Activated naive CD8-positive, alpha-beta T cell treated with anti-CD3 and anti-CD28 coated beads, Interleukin-2, amount 10 ng/mL, durations not matched to agents 7 days and 5 days (primary cell): ENCODE measurements at regions not wholly inside any gene's neighbourhood (a gene's known extent, or its start where the extent isn't known, plus 50 kb on each side); places are given as distances from the start of the nearest gene placed in this dataset.

Source experiments
- ATAC-seq: fragments of 150-1000 bp; cut with Tn5 transposase; one replicate; pipeline ENCODE4 v1.10.0; 2021; ENCODE audit warnings: low read depth, moderate library complexity
- POLR2A ChIA-PET: fragments of 350-600 bp; sonication (Branson Sonifier 250); formaldehyde crosslinking; loops from one replicate; lab custom pipeline; 2021; ENCODE audit warnings: antibody characterized with exemption; lab: Charles Lee
- DNase-seq: peaks from one replicate; pipeline ENCODE4 v3.0.0; 2021
- H3K27ac Mint-ChIP-seq: one replicate; pipeline ENCODE4 v1.8.0; 2022; ENCODE audit warnings: mild to moderate bottlenecking, mixed read lengths
- H3K27me3 Mint-ChIP-seq: one replicate; pipeline ENCODE4 v1.8.0; 2022; ENCODE audit warnings: mild to moderate bottlenecking, moderate library complexity, mixed read lengths
- H3K36me3 Mint-ChIP-seq: one replicate; pipeline ENCODE4 v1.8.0; 2021; ENCODE audit warnings: mild to moderate bottlenecking, mixed read lengths
- H3K4me1 Mint-ChIP-seq: one replicate; pipeline ENCODE4 v1.8.0; 2021; ENCODE audit warnings: mixed read lengths
- H3K4me3 Mint-ChIP-seq: one replicate; pipeline ENCODE4 v1.8.0; 2022; ENCODE audit warnings: mild to moderate bottlenecking, moderate library complexity, mixed read lengths
- H3K9me3 Mint-ChIP-seq: one replicate; pipeline ENCODE4 v1.8.0; 2021; ENCODE audit warnings: mixed read lengths

DNA sequence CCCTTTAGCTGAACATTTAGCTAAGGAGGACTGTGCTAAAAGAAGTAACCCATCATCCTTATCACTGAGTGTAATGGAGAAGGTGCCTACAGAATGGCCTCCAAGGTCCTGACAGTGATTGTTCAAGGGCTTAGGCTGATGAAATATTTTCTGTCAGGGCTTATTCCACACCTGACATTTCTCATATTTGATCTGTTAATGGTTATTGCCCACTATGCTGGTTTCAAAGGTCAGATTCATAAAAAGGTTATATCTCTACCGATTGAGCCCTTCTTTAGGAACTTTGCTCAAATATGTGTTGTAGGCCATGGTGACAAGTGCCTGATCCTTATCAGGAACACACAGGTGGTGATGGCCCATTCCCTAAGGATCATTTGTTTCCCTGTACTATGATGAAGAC is 766.4 kb upstream of the ADGRL2 start:
- peaks cover 4% of the 10 kb centered on the region for H3K9me3 Mint-ChIP-seq
- no peaks in the 10 kb centered on the region for H3K36me3 Mint-ChIP-seq
- H3K27me3 Mint-ChIP-seq: no peaks in the 10 kb centered on the region
- POLR2A ChIA-PET: no interaction called here
- no peak overlapping the region for H3K27ac Mint-ChIP-seq
- no peaks in the 10 kb centered on the region for H3K4me1 Mint-ChIP-seq
- no peak overlapping the region for H3K4me3 Mint-ChIP-seq
- ATAC-seq (no peak), DNase-seq (no peak)

DNA sequence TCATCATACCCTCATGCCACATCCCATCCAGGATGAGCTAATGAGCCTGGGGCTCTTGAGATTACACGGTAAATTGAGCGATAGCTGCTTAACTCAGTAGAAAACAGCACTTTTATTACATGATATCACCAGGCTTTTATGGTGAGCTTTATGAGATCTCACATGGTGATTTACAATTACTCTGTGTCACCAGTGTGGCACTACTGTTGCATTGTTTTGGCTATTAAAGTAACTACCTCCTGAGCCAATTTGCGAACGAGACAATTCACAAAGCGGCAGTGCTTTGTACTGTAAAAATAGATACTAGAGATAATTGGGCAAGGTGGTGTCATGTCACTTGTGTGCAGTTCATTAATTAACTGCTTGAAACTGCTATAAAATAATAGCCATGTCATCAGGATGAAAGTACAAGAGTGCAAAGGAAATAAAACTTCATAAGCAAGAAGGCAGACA is 767.7 kb upstream of the ADGRL2 start:
- no peaks in the 10 kb centered on the region for H3K36me3 Mint-ChIP-seq
- H3K27me3 Mint-ChIP-seq: no peaks in the 10 kb centered on the region
- DNase-seq: no peak
- no peak for ATAC-seq
- peaks cover 4% of the 10 kb centered on the region for H3K9me3 Mint-ChIP-seq
- no peak overlapping the region for H3K27ac Mint-ChIP-seq
- no peaks in the 10 kb centered on the region for H3K4me1 Mint-ChIP-seq
- H3K4me3 Mint-ChIP-seq: no peak overlapping the region
- POLR2A ChIA-PET: no interaction called here

DNA sequence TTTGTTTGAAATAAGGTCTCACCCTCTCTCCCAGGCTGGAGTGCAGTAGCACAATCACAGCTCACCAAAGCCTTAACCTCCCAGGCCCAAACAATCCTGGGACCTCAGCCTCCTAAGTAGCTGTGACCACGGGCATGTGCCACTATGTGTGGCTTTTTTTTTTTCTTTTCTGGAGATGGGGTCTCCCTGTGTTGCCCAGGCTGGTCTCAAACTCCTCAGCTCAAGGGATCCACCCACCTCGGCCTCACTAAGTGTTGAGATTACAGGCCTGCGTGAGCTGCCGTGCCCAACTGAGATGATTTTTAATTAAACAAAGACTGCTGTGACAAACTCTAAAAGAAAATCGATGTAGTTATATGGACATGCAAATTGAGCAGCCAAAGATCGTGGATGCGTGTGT is 768.4 kb upstream of the ADGRL2 start:
- Mint-ChIP-seq H3K9me3 (peaks cover 3% of the 10 kb centered on the region), H3K36me3 (no peaks in the 10 kb centered on the region), H3K27me3 (no peaks in the 10 kb centered on the region), H3K4me3 (no peak overlapping the region), H3K27ac (no peak overlapping the region), H3K4me1 (no peaks in the 10 kb centered on the region)
- DNase-seq: no peak
- POLR2A ChIA-PET: no interaction called here
- no peak for ATAC-seq

DNA sequence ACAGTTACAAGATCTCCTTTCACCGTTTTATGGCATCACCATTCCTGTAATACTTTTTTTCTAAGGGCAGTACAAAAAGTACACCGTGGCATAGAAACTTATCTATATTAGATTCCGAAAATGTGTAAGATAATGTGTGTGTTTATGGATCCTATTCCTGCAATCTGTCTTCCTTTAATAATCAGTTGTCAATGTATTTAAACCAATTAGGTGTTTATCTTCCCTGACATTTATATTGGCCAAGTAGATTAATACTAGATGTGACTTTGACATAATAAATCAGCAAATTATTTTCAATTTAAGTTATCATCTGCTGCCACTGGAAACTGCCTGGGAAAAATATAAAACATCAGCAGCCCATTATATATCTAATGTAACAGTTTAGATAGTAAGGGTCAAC is 770.3 kb upstream of the ADGRL2 start:
- Mint-ChIP-seq H3K4me1 (no peaks in the 10 kb centered on the region), H3K27ac (no peak overlapping the region), H3K4me3 (no peak overlapping the region), H3K27me3 (no peaks in the 10 kb centered on the region), H3K36me3 (no peaks in the 10 kb centered on the region), H3K9me3 (no peaks in the 10 kb centered on the region)
- DNase-seq (no peak), ATAC-seq (no peak)
- POLR2A ChIA-PET: no interaction called here

DNA sequence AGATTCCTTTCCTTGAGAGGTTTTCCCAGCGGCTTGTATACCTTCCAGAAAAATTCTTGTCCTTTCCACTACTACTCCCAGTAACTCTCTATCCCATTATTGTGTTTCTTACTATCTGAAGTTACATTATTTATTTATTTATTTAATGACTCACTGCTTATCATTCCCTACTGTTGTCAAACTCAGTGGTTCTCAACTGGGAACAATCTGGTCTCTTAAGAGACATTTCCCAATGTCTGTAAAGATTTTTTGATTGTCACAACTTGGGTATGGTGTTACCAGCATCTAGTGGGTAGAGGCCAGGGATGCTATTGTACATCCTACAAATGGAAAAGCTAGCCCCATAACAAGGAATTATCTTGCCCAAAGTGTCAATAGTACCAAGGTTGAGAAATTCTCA is 771.5 kb upstream of the ADGRL2 start:
- Mint-ChIP-seq H3K36me3 (no peaks in the 10 kb centered on the region), H3K27me3 (no peaks in the 10 kb centered on the region), H3K4me1 (no peaks in the 10 kb centered on the region), H3K27ac (no peak overlapping the region), H3K4me3 (no peak overlapping the region), H3K9me3 (no peaks in the 10 kb centered on the region)
- DNase-seq (no peak), ATAC-seq (no peak)
- POLR2A ChIA-PET: no interaction called here

DNA sequence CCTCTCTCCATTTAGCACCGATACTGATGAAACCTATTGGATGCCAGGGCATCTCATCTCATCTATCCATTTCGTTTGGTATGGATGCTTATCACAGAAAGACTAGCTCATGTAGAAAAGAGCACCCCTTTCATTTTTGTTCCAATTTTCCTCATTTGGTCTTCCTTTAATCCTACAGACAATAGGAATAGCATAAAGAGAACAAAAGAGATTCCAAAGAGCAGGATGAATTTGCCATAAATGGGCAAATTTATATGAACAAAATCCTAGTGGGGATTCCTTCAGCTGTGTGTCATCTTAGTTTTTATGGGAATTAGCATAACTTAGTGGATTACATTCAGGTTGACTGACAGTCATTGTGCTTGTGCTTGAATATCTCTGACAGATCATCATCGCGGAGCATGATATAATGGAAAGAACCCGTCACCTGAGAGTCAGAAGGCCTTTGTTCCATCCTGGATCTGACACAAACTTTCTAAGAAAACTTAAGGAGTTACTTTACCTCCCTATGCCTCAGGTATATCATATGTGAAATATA is 777.5 kb upstream of the ADGRL2 start:
- ATAC-seq (no peak), DNase-seq (no peak)
- H3K9me3 Mint-ChIP-seq: peaks cover 1% of the 10 kb centered on the region
- no peak overlapping the region for H3K4me3 Mint-ChIP-seq
- no peaks in the 10 kb centered on the region for H3K36me3 Mint-ChIP-seq
- H3K27ac Mint-ChIP-seq: no peak overlapping the region
- POLR2A ChIA-PET: no interaction called here
- H3K27me3 Mint-ChIP-seq: no peaks in the 10 kb centered on the region
- H3K4me1 Mint-ChIP-seq: no peaks in the 10 kb centered on the region

DNA sequence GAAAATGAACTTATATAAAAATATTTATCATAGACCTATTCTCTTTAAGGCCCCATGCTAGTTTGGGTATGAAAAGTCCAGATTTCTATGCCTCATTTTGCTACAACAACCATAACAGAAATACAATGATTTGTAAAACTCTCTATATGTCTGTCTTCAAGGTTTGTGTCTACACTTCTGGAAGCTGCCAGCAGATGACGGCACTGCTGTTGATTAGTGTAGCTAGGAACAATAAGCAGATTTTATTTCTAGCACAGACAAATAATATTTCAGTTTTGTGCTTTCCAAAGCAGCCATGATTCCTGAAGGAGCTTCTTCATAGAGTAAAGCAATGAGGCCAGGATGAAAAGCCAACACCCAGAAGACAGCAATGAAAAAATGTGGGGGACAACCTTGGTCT is 779.6 kb upstream of the ADGRL2 start:
- no peak for ATAC-seq
- Mint-ChIP-seq H3K4me3 (no peak overlapping the region), H3K9me3 (peaks cover 2% of the 10 kb centered on the region), H3K27ac (no peak overlapping the region), H3K4me1 (no peaks in the 10 kb centered on the region), H3K36me3 (no peaks in the 10 kb centered on the region), H3K27me3 (no peaks in the 10 kb centered on the region)
- POLR2A ChIA-PET: no interaction called here
- DNase-seq: no peak

DNA sequence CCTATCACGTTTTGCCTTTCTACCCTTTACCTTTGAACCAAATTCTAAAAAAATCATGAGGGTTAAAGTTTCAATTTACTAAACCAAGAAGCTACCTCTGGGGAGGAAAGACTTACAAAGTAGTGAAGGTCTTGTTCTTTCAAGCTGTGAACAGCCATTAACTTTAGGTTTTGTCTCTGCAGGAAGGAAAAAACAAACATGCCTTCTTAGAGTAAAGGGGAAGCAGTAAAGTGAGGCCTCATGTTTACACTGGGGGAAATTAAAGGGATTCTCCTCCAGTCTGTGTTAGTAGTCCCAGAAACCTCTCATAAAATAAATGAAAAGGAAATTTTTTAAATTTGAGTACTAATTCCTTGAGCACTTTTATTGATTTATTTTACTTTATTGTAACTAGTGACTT is 780.2 kb upstream of the ADGRL2 start:
- H3K27ac Mint-ChIP-seq: no peak overlapping the region
- DNase-seq: no peak
- H3K9me3 Mint-ChIP-seq: peaks cover 3% of the 10 kb centered on the region
- no peaks in the 10 kb centered on the region for H3K27me3 Mint-ChIP-seq
- ATAC-seq: no peak
- H3K36me3 Mint-ChIP-seq: no peaks in the 10 kb centered on the region
- H3K4me3 Mint-ChIP-seq: no peak overlapping the region
- H3K4me1 Mint-ChIP-seq: no peaks in the 10 kb centered on the region
- POLR2A ChIA-PET: no interaction called here

DNA sequence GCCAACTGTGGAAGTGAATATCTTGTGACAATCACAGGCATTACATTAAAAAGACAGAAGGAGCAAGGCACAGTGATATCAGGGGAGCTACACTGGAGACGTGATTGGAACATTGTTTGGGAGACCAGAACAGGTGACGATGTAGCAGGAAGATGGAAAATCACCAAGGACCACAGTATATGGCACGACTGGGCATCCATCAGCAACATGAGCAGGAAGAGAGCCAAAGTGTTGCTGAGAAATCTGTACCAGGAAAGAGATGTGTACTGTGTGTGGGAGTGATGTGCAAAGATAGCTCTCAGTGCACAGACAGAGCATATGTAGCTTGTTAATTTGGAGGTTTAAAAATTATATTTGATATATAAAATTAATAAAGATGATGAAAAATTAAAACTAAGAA is 790.6 kb upstream of the ADGRL2 start:
- no peaks in the 10 kb centered on the region for H3K36me3 Mint-ChIP-seq
- peaks cover 3% of the 10 kb centered on the region for H3K9me3 Mint-ChIP-seq
- H3K27me3 Mint-ChIP-seq: no peaks in the 10 kb centered on the region
- H3K4me3 Mint-ChIP-seq: no peak overlapping the region
- no peak overlapping the region for H3K27ac Mint-ChIP-seq
- no peak for ATAC-seq
- POLR2A ChIA-PET: no interaction called here
- DNase-seq: no peak
- H3K4me1 Mint-ChIP-seq: no peaks in the 10 kb centered on the region

DNA sequence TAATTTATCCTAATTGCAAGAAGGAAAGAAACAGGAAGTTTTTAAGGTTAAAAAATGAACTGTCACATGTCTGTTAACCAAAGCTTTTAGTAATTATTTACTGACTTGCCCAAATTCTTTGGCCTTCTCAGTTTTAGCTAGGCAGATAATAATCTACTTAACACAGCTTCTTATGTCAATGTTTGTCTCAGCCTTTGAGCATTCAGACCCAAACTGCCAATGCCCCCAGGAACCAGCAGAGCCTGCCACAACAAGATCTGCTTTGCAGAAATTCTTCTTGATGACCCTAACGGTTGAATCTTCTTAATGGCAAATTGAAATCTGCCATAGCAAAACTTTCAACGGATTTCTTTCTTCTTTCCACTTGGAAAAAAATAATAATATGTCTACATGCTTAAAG is 792.4 kb upstream of the ADGRL2 start:
- DNase-seq (no peak), ATAC-seq (no peak)
- no peaks in the 10 kb centered on the region for H3K27me3 Mint-ChIP-seq
- no peaks in the 10 kb centered on the region for H3K36me3 Mint-ChIP-seq
- POLR2A ChIA-PET: no interaction called here
- no peak overlapping the region for H3K27ac Mint-ChIP-seq
- no peaks in the 10 kb centered on the region for H3K4me1 Mint-ChIP-seq
- no peak overlapping the region for H3K4me3 Mint-ChIP-seq
- peaks cover 2% of the 10 kb centered on the region for H3K9me3 Mint-ChIP-seq

DNA sequence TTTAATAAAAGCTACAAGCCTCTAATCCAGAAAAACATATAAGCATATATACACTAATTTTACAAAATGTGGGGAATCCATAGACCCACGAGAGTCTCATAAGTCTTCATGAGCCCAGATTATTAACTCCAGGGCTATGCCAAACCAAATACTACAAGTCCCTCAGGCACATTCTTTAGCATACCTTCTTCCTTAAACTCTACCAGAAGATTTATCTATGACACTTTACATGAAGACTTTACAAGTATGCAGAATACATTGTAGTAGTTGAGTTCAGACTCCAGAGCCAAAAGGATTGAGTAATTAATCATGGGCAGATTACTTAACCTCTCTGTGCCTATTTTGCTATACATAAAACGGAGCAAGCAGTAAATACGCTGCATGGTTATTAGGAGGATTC is 793.7 kb upstream of the ADGRL2 start:
- no peak for DNase-seq
- POLR2A ChIA-PET: no interaction called here
- H3K27ac Mint-ChIP-seq: no peak overlapping the region
- H3K4me3 Mint-ChIP-seq: no peak overlapping the region
- peaks cover 2% of the 10 kb centered on the region for H3K9me3 Mint-ChIP-seq
- ATAC-seq: no peak
- H3K36me3 Mint-ChIP-seq: no peaks in the 10 kb centered on the region
- H3K27me3 Mint-ChIP-seq: no peaks in the 10 kb centered on the region
- no peaks in the 10 kb centered on the region for H3K4me1 Mint-ChIP-seq

DNA sequence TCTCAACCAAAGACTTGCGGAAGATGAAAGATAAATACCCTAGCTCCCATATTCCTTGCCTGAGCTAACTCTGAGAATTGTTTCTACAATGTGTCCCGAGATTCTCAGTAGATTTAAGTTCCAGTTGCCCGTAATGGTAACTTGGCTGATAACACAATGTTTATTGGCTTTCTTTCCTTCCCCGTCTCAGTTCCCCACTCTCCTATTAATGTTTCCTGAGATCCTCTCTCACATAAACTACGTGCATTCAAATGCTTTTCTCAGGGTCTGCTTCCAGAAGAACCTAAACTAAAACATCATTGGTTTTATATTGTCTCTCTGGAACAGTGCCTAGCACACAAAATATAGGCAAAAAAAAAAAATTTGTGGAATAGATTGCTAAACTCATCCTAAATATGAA is 794.2 kb upstream of the ADGRL2 start:
- POLR2A ChIA-PET: no interaction called here

DNA sequence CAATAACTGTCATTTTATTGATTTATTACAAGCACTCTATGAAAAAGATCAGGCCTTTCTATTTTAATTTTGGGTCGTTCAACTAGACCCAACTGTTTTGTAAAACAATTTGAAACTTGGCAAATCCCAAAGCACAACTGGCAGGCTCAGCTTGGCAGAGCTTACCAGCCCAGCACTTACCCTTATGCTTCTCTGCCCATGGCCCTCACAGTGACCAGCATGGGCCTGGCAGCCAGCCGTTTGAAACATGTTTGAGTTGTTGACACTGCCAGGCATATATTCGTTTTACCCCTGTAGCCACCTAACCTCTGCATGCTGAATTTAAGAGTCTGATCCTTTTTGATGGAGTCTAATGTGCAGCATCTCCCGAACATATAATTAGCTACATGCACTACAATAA is 796.7 kb upstream of the ADGRL2 start:
- DNase-seq (no peak), ATAC-seq (no peak)
- H3K27me3 Mint-ChIP-seq: no peaks in the 10 kb centered on the region
- H3K4me1 Mint-ChIP-seq: no peaks in the 10 kb centered on the region
- POLR2A ChIA-PET: no interaction called here
- H3K9me3 Mint-ChIP-seq: peaks cover 5% of the 10 kb centered on the region
- no peak overlapping the region for H3K27ac Mint-ChIP-seq
- no peak overlapping the region for H3K4me3 Mint-ChIP-seq
- H3K36me3 Mint-ChIP-seq: no peaks in the 10 kb centered on the region

More for the DNA sequence above, 794.2 kb upstream of the ADGRL2 start:
- Mint-ChIP-seq H3K36me3 (no peaks in the 10 kb centered on the region), H3K27me3 (no peaks in the 10 kb centered on the region), H3K9me3 (peaks cover 2% of the 10 kb centered on the region), H3K4me1 (no peaks in the 10 kb centered on the region), H3K4me3 (no peak overlapping the region), H3K27ac (no peak overlapping the region)
- DNase-seq (no peak), ATAC-seq (no peak)

DNA sequence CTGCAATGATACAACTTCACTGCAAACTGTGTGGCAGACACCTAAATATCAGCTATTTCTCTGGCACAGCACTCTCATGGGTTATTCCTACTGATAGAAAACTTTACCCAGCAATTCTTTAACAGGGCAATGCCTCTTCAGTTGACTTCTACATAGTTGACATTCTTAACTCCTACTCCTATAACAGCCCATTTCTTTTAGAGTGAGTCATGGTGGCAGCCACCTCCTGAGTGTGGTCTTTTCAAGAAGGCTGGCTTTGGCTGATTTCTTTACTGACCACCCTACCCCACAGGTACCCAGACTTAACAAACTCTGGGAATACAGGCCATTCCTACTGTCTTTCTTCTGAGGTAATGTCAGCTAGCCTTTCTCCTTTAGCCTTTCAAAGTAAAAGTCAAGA is 805.8 kb upstream of the ADGRL2 start:
- DNase-seq (no peak), ATAC-seq (no peak)
- POLR2A ChIA-PET: no interaction called here
- H3K27me3 Mint-ChIP-seq: no peaks in the 10 kb centered on the region
- peaks cover 2% of the 10 kb centered on the region for H3K9me3 Mint-ChIP-seq
- no peaks in the 10 kb centered on the region for H3K36me3 Mint-ChIP-seq
- H3K4me3 Mint-ChIP-seq: no peak overlapping the region
- no peak overlapping the region for H3K27ac Mint-ChIP-seq
- no peaks in the 10 kb centered on the region for H3K4me1 Mint-ChIP-seq

DNA sequence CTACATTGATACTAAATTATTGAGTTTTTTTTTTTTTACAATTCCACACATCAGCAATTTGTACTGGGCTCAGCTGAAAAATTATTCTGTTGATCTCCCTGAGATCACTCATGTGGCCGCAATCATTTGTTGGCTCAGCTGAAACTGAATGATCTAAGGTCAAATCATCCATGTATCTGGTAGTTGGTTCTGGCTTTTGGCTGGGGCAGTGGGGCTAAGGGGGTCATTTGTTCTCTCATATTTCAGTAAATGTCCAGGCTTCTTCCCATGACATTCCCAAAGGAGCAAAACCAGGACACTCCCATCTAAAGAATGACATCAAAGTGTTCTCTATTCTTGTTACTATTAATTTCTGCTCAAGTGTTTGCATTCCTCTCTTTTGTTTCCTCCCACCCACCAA is 806.7 kb upstream of the ADGRL2 start:
- H3K4me3 Mint-ChIP-seq: no peak overlapping the region
- POLR2A ChIA-PET: no interaction called here
- H3K36me3 Mint-ChIP-seq: no peaks in the 10 kb centered on the region
- DNase-seq: no peak
- no peak overlapping the region for H3K27ac Mint-ChIP-seq
- ATAC-seq: no peak
- no peaks in the 10 kb centered on the region for H3K27me3 Mint-ChIP-seq
- H3K4me1 Mint-ChIP-seq: no peaks in the 10 kb centered on the region
- H3K9me3 Mint-ChIP-seq: no peaks in the 10 kb centered on the region
